K562 (cell line): ENCODE measurements at regions not wholly inside any gene's neighbourhood (a gene's known extent, or its start where the extent isn't known, plus 50 kb on each side); places are given as distances from the start of the nearest gene placed in this dataset.

Source experiments
- DACH1 ChIP-seq: fragments of 450-650 bp; IDR thresholded peaks from 2 replicates; pipeline ENCODE4 v1.6.1; 2018; ENCODE audit not compliant: partially characterized antibody
- MCM7 ChIP-seq, 2 experiments: fragments of 450-650 bp; IDR thresholded peaks; 2 replicates each; pipeline ENCODE4 v1.6.1; 2016 to 2018
- RBM22 ChIP-seq: fragments of 200-400 bp; formaldehyde crosslinking; IDR thresholded peaks from 2 replicates; pipeline ENCODE4 v1.6.1; 2018; ENCODE audit warnings: low read length, low read depth; ENCODE audit not compliant: poor library complexity, severe bottlenecking
- SIN3A ChIP-seq, 2 experiments: fragments of 150-350 bp in 1 of 2; IDR thresholded peaks; 2 replicates each; pipeline ENCODE4 v1.6.1; 2011 to 2016; ENCODE audit warnings: borderline replicate concordance in 2 of 2, low read depth in 2 of 2, low read length in 2 of 2, mild to moderate bottlenecking in 2 of 2, moderate library complexity in 2 of 2; ENCODE audit not compliant: control insufficient read depth in 1 of 2
- SUPT5H ChIP-seq: fragments of 450-650 bp; IDR thresholded peaks from 2 replicates; pipeline ENCODE4 v1.6.1; 2016
- ZNF124 ChIP-seq: sonication (generic); formaldehyde crosslinking; IDR thresholded peaks from 2 replicates; pipeline ENCODE4 v1.8.1; 2022; ENCODE audit warnings: missing genetic modification reagents
- ZNF449 ChIP-seq: fragments of 250-450 bp; sonication (Bioruptor Pico); IDR thresholded peaks from 2 replicates; pipeline ENCODE4 v1.8.0; 2022; ENCODE audit warnings: moderate library complexity, mild to moderate bottlenecking, inconsistent platforms
- ZNF609 ChIP-seq: sonication (generic); formaldehyde crosslinking; IDR thresholded peaks from 2 replicates; pipeline ENCODE4 v1.8.1; 2023; ENCODE audit warnings: missing genetic modification reagents, mild to moderate bottlenecking, borderline replicate concordance
- ZNF780A ChIP-seq: fragments of 250-450 bp; sonication (Bioruptor Pico); IDR thresholded peaks from 2 replicates; pipeline ENCODE4 v1.5.0; 2021; ENCODE audit warnings: mild to moderate bottlenecking
- ZSCAN32 ChIP-seq: fragments of 450-650 bp; formaldehyde crosslinking; IDR thresholded peaks from 2 replicates; pipeline ENCODE4 v1.4.0; 2020; ENCODE audit warnings: mild to moderate bottlenecking, moderate library complexity

- TF ChIP-seq ZNF609 (CRISPR knock-in tag) (no peak), DACH1 (no peak), SIN3A (IDR thresholded peaks at IDR 0.05; ENCODE audit: borderline replicate concordance in 2 of 2, control insufficient read depth in 1 of 2, low read depth in 2 of 2, low read length in 2 of 2) (no peak), ZNF124 (CRISPR knock-in tag) (no peak), ZNF780A (CRISPR knock-in tag) (no peak), RBM22 (no peak), MCM7 (IDR thresholded peaks at IDR 0.05) (no peak), SUPT5H (no peak), ZNF449 (CRISPR knock-in tag) (no peak), ZSCAN32 (CRISPR knock-in tag) (no peak)
Observed at GRCh38 chr2:12063210-12063609, 316.8 kb downstream of the LPIN1 start (continued).
